Ishikawa (cell line): ENCODE measurements at regions not wholly inside any gene's neighbourhood (a gene's known extent, or its start where the extent isn't known, plus 50 kb on each side); places are given as distances from the start of the nearest gene placed in this dataset.

Experiments
- CREB1 ChIP-seq: IDR thresholded peaks from 2 replicates; pipeline ENCODE4 v1.6.1; 2012; ENCODE audit warnings: low read depth
- EGR1 ChIP-seq: IDR thresholded peaks from 2 replicates; pipeline ENCODE4 v1.6.1; 2012
- EP300 ChIP-seq: IDR thresholded peaks from 2 replicates; pipeline ENCODE4 v1.6.1; 2012; ENCODE audit warnings: borderline replicate concordance
- FOXM1 ChIP-seq: IDR thresholded peaks from 2 replicates; pipeline ENCODE4 v1.6.1; 2012; ENCODE audit warnings: low read depth, borderline replicate concordance
- MAX ChIP-seq: IDR thresholded peaks from 2 replicates; pipeline ENCODE4 v1.6.1; 2012
- RAD21 ChIP-seq: IDR thresholded peaks from 2 replicates; pipeline ENCODE4 v1.6.1; 2012; ENCODE audit warnings: low read depth
- REST ChIP-seq: IDR thresholded peaks from 2 replicates; pipeline ENCODE4 v1.6.1; 2012; ENCODE audit warnings: low read depth, mild to moderate bottlenecking
- TAF1 ChIP-seq: IDR thresholded peaks from 2 replicates; pipeline ENCODE4 v1.6.1; 2012; ENCODE audit warnings: low read depth, mild to moderate bottlenecking
- TCF12 ChIP-seq: IDR thresholded peaks from 2 replicates; pipeline ENCODE4 v1.6.1; 2012; ENCODE audit warnings: low read depth
- TEAD4 ChIP-seq: IDR thresholded peaks from 2 replicates; pipeline ENCODE4 v1.6.1; 2012
- USF1 ChIP-seq: IDR thresholded peaks from 2 replicates; pipeline ENCODE4 v1.6.1; 2012
- YY1 ChIP-seq: IDR thresholded peaks from 2 replicates; pipeline ENCODE4 v1.6.1; 2012; ENCODE audit warnings: low read depth
- ZBTB7A ChIP-seq: IDR thresholded peaks from 2 replicates; pipeline ENCODE4 v1.6.1; 2012; ENCODE audit warnings: low read depth

- no peak for TF ChIP-seq RAD21
- no peak for TF ChIP-seq REST
- no peak for TF ChIP-seq YY1
- no peak for TF ChIP-seq MAX
- TF ChIP-seq TAF1 = no peak
- TF ChIP-seq TCF12 = no peak
- no peak for TF ChIP-seq TEAD4
- TF ChIP-seq CREB1 = no peak
- TF ChIP-seq EP300 = no peak
- TF ChIP-seq EGR1 = no peak
- no peak for TF ChIP-seq USF1
- no peak for TF ChIP-seq ZBTB7A
- no peak for TF ChIP-seq FOXM1
These were observed 104.2 kb downstream of the GLRX3 start for GRCh38 chr10:130240409-130240808.
